Upper lobe of right lung (tissue), 1 donor: ENCODE measurements at regions not wholly inside any gene's neighbourhood (a gene's known extent, or its start where the extent isn't known, plus 50 kb on each side); places are given as distances from the start of the nearest gene placed in this dataset.
"Not testable (repeated sequence)": the region's sequence is repeated elsewhere in the genome, so short reads cannot be mapped to it uniquely, and the experiment has no call there.

ENCODE experiments used
- ATAC-seq: fragments of 200-7000 bp; cut with Tn5 transposase; one replicate; pipeline ENCODE4 v1.9.1; 2020; ENCODE audit warnings: mild to moderate bottlenecking, moderate library complexity
- DNase-seq: peaks from one replicate; pipeline ENCODE4 v3.0.0-alpha.2; 2020
- H3K27ac ChIP-seq: fragments of 200-600 bp; one replicate; pipeline ENCODE4 v1.8.0; 2022
- H3K27me3 ChIP-seq: fragments of 200-600 bp; one replicate; pipeline ENCODE4 v1.8.0; 2022; ENCODE audit warnings: mild to moderate bottlenecking
- H3K36me3 ChIP-seq: fragments of 200-600 bp; one replicate; pipeline ENCODE4 v1.8.0; 2022
- H3K4me1 ChIP-seq: fragments of 200-600 bp; one replicate; pipeline ENCODE4 v1.8.0; 2022
- H3K4me3 ChIP-seq: fragments of 200-600 bp; one replicate; pipeline ENCODE4 v1.8.0; 2022; ENCODE audit warnings: mild to moderate bottlenecking
- H3K9me3 ChIP-seq: fragments of 200-600 bp; one replicate; pipeline ENCODE4 v1.8.0; 2022
- intact Hi-C: fragments of 100-400 bp; cut with DNase I; formaldehyde crosslinking; loops from one replicate; pipeline ENCODE4 v1.11.0; 2022
- TF ChIP-seq, protein P1 (sequence below): fragments of 200-600 bp; IDR thresholded peaks from one replicate; pipeline ENCODE4 v1.8.0; 2022; ENCODE audit warnings: antibody characterized with exemption
- donor health status: DM: no; HTN: yes; CAD: no; lungs with severe emphysema.

DNA sequence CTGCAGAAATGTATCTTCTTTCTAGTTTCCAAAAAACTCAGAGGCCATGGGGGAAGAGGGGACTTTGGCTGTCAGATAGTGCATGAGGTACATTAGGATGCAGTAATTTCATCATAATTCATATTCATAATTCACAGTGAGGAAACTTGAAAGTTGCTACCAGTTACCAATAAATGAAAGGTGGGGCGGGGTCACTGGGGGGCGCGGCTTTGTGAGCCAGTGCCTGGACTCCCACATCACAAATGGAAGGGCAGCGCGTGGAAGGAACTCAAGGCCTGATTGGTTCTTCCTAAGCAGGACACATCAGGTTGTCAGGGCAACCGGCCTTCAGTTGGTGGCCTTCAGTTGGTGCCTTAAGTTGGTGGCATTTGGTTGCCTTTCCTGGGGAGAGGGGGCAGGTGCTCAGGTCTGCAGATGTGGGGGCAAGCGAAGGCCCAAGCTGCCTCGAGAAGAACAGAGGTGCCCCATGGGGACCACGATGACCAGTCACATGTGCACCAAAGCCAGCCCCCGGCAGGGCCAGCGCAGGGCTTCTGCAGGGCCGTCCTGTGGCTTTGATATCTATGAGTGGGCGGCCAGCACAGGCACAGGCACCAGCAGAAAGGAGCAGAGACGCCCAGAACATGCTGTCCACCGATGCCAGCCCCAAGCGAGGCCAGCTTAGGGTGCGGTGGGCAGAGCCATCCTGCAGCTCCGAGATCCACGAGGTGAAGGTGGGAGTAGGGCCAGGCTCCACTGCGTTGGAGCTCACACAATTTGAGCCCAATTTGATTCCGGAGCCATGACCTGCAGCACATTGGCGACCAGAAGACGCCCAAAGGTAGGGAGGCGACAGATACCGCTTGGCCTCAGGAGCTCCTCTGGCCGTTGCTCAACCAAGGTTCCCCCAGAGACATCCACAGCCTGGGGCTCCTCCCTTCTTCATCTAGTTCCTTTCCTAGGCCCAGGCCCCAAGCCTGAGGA is 3248.2 kb upstream of the OR11H1 start:
- H3K27me3 ChIP-seq, H3K4me1 ChIP-seq, H3K4me3 ChIP-seq, H3K9me3 ChIP-seq, H3K27ac ChIP-seq, H3K36me3 ChIP-seq, intact Hi-C loops, ATAC-seq: not testable (repeated sequence)
- peak; percentile 51 for DNase-seq

DNA sequence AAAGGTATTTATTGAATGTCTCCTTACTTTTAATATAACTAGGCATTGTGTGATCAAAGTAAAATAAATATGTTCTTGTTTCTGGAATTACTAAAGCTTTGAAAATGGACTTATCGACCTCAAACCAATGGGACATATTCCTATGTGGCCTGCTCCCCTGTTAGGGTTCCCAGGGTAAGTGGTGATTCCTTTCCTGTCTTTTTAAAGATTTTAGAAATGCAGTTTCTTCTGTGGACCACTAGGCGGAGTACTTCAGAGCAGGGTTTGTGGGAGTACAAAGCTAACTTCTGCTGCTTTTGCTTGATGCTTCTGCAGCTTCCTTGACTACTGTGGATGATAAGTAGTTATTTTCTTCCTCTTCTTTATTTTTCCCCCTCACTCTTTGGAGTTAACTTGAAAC is 3243.3 kb upstream of the OR11H1 start:
- intact Hi-C loops, H3K36me3 ChIP-seq, ATAC-seq, H3K4me3 ChIP-seq, H3K27ac ChIP-seq, DNase-seq, H3K27me3 ChIP-seq, H3K9me3 ChIP-seq, H3K4me1 ChIP-seq: not testable (repeated sequence)
- TF ChIP-seq, protein P1, sequence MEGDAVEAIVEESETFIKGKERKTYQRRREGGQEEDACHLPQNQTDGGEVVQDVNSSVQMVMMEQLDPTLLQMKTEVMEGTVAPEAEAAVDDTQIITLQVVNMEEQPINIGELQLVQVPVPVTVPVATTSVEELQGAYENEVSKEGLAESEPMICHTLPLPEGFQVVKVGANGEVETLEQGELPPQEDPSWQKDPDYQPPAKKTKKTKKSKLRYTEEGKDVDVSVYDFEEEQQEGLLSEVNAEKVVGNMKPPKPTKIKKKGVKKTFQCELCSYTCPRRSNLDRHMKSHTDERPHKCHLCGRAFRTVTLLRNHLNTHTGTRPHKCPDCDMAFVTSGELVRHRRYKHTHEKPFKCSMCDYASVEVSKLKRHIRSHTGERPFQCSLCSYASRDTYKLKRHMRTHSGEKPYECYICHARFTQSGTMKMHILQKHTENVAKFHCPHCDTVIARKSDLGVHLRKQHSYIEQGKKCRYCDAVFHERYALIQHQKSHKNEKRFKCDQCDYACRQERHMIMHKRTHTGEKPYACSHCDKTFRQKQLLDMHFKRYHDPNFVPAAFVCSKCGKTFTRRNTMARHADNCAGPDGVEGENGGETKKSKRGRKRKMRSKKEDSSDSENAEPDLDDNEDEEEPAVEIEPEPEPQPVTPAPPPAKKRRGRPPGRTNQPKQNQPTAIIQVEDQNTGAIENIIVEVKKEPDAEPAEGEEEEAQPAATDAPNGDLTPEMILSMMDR = peak; percentile 18

DNA sequence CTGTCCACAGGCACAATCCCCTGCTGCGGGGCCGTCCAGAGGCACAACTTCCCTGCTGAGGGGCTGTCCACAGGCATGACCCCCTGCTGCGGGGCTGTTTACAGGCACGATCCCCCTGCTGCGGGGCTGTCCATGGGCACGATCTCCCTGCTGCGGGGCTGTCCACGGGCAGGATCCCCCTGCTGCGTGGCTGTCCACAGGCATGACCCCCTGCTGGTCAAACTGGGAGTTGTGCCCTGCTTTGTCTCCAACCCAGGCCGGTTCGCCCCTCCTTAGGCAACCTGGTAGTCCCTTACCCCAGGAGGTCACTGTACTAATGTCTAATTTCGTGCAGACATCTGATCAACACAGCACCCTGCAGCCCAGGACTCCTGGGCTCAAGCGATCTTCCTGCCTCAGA is 3230.6 kb upstream of the OR11H1 start:
- intact Hi-C loops, H3K36me3 ChIP-seq, H3K4me1 ChIP-seq, ATAC-seq, H3K9me3 ChIP-seq, H3K4me3 ChIP-seq, H3K27ac ChIP-seq, H3K27me3 ChIP-seq: not testable (repeated sequence)
- peak; percentile 44 for DNase-seq
